DMS53 (cell line): ENCODE measurements at regions not wholly inside any gene's neighbourhood (a gene's known extent, or its start where the extent isn't known, plus 50 kb on each side); places are given as distances from the start of the nearest gene placed in this dataset.

Experiments used
- DNase-seq: peaks from one replicate; lab custom pipeline; 2025; lab: John Stamatoyannopoulos, UW

- DNase-seq, result no peak
Measured at GRCh38 chr6:43983191-43983590, 144.1 kb downstream of the MRPL14 start.

GRCh38 chr6:43982084-43982625, 145.1 kb downstream of the MRPL14 start:
- no peak for DNase-seq

- no peak for DNase-seq
Measured at GRCh38 chr6:43981363-43981990, 145.8 kb downstream of the MRPL14 start.

- DNase-seq, result no peak
Measured at GRCh38 chr6:43980004-43980795, 147.1 kb downstream of the MRPL14 start.

- no peak for DNase-seq
Measured at GRCh38 chr6:43979525-43979924, 147.7 kb downstream of the MRPL14 start.

GRCh38 chr6:43978473-43979346, 148.5 kb downstream of the MRPL14 start:
- DNase-seq, result no peak

- no peak for DNase-seq
Measured at GRCh38 chr6:43977404-43978111, 149.7 kb downstream of the MRPL14 start.

GRCh38 chr6:43976706-43977403, 150.4 kb downstream of the MRPL14 start:
- no peak for DNase-seq

- DNase-seq, result no peak
Measured at GRCh38 chr6:43974643-43975230, 152.5 kb downstream of the MRPL14 start.

GRCh38 chr6:43973357-43973756, 153.9 kb downstream of the MRPL14 start:
- DNase-seq, result no peak

GRCh38 chr6:43972913-43973300, 154.3 kb downstream of the MRPL14 start:
- no peak for DNase-seq

GRCh38 chr6:43972179-43972912, 154.9 kb downstream of the MRPL14 start:
- no peak for DNase-seq

GRCh38 chr6:43971776-43972126, 155.5 kb downstream of the MRPL14 start:
- DNase-seq, result no peak

GRCh38 chr6:43970913-43971775, 156.1 kb downstream of the MRPL14 start:
- DNase-seq, result peak; percentile 54

- DNase-seq, result no peak
Measured at GRCh38 chr6:43970068-43970912, 157.0 kb downstream of the MRPL14 start.

- no peak for DNase-seq
Measured at GRCh38 chr6:43969158-43969981, 157.9 kb downstream of the MRPL14 start.
